Lower leg skin (tissue), 3 donors: ENCODE measurements at regions not wholly inside any gene's neighbourhood (a gene's known extent, or its start where the extent isn't known, plus 50 kb on each side); places are given as distances from the start of the nearest gene placed in this dataset.

Experiments
- CTCF ChIP-seq, 3 donors: fragments of 450-650 bp; IDR thresholded peaks; one replicate each; pipeline ENCODE4 v1.5.1; 2016; ENCODE audit warnings: antibody characterized with exemption in 3 of 3, mild to moderate bottlenecking in 3 of 3, moderate library complexity in 2 of 3
- POLR2A ChIP-seq, 2 donors: fragments of 450-650 bp; IDR thresholded peaks; one replicate each; pipeline ENCODE4 v1.6.1; 2016 to 2017; ENCODE audit warnings: antibody characterized with exemption in 2 of 2, mild to moderate bottlenecking in 1 of 2, moderate library complexity in 1 of 2

GRCh38 chr3:104257486-104257885, 1109.2 kb upstream of the ALCAM start:
- no peak for TF ChIP-seq CTCF (IDR thresholded peaks at IDR 0.05)
- no peak for TF ChIP-seq POLR2A (IDR thresholded peaks at IDR 0.05)
